ENCODE measurements at regions not wholly inside any gene's neighbourhood (a gene's known extent, or its start where the extent isn't known, plus 50 kb on each side); places are given as distances from the start of the nearest gene placed in this dataset.

DNA sequence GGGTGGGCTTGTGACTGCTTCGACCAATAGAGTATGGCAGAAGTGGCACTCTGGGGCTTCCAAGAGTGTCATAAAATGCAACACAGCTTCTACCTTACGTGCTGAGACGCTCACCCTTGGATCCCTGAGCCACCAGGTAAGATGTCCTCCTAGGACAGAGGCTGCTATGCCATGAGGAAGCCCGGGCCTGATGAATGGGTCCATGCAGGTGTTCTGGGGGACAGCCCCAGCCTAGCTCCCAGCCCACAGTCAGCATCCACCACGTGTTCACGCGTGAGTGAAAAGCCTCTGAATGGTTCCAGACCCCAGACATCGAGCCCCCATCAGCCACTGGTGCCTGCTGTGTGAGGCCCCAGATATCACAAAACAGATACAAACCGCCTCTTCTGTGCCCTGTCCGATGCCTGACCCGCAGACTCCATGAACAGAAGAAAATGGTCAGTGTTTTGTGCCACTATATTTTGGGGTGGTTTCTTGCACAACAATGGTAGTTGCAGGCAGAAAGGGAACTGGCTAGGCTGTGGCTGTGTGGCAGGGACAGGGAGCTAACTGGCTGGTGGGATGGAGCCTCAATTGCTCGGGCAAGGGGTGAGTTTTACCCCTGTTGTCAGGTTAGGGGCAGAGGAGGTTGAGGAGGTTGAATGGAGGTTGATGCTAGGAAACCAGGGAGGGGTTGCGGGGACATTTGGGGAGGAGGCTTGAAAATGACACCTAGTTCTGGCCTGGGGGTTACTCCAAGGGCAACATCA is 92.2 kb downstream of the LINGO1 start:
- DNase-seq, result no peak

GRCh38 chr15:77538793-77539497 is 93.8 kb downstream of the LINGO1 start:
- DNase-seq, result no peak

DNA sequence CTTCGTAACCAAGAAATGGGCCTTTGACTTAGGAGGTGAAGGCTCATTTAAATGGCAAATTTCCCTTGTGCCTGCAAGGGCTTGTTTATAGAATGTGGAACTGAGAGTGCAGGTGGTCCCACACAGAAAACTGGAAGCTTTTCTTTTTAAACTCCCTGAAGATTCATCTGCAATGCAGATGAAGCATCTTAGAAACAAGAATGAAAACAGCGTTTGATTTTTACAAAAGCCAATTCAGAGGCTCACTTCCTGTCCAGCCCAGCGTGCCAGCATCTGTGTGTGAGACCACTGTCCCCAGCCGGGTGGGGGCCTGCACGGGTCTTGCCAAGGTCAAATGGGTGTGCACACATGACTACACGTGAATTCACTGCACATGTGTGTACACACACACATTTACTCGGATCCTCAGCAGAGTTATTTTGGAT is 94.7 kb downstream of the LINGO1 start:
- no peak for DNase-seq

- no peak for DNase-seq
Observed at GRCh38 chr15:77537006-77537405, 95.7 kb downstream of the LINGO1 start.

DNA sequence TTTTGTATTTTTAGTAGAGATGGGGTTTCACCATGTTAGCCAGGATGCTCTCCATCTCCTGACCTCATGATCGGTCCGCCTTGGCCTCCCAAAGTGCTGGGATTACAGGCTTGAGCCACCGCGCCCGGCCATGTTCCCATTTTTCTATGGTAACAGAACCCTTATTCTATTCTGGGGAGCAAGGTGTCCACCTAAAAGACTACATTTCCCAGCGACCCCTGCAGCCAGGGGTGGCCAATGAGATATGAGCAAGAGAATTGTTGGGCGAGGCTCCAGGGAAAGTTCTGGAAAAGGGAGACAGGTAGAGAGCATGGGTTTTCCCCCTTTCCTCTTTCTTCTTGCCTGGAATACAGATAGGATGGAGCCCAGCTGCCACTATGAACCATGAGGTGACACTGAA is 96.9 kb downstream of the LINGO1 start:
- no peak for DNase-seq

Data from NCI-H524 treated with DMSO at 0.1 percent for 48 hours (cell line).